ENCODE measurements at regions not wholly inside any gene's neighbourhood (a gene's known extent, or its start where the extent isn't known, plus 50 kb on each side); places are given as distances from the start of the nearest gene placed in this dataset.

DNA sequence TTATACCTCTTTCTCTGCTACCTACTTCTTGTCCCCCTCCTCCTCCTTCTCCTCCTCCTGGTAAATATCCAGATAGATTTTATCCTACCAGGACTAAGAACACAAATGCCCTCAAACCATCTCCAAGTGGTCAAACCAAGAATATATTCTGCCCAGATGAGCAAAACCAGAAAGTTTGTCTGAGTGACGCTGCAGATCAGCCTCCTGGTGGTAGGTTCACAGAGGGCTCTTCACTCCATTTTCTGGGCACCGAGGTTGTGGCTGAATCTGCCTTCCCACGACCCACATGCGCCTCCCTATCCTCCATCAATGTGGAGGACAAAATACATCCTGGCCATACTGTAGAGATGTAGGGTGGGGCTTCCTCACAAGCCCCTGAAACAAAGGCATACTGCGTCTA is 543.6 kb downstream of the MN1 start:
- DNase-seq (ENCODE audit: extremely low read depth, low read depth, low spot score): no peak

DNA sequence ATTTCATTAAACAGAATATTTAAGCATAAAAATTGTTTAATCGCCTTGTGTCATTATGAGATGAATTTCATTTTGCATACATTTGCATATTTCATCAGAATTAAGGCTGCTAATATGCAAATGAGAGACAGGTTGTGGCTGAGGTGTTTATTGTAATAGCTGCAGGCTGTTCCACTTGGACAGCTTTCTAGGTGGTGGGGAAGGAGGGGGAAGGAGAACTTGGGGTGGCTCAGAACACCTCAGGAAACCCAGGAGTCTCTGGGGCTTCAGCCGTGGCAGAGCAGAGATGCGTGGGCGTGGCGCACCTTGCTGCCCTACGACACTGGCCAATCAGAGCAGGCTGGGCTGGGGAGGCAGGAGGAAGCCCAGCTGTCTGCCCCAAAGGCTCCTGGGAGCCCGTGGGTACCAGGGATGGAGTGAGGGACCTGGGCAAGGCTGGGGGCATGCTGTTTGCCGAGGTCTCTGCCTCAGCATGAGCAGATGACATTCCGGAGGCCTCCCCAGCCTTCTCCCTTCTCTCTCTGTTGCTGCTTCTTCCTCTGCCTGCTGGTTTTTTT is 542.9 kb downstream of the MN1 start:
- DNase-seq (ENCODE audit: extremely low read depth, low read depth, low spot score): no peak

- DNase-seq (ENCODE audit: extremely low read depth, low read depth, low spot score): no peak
These were observed 542.1 kb downstream of the MN1 start for GRCh38 chr22:27259433-27259832.

DNA sequence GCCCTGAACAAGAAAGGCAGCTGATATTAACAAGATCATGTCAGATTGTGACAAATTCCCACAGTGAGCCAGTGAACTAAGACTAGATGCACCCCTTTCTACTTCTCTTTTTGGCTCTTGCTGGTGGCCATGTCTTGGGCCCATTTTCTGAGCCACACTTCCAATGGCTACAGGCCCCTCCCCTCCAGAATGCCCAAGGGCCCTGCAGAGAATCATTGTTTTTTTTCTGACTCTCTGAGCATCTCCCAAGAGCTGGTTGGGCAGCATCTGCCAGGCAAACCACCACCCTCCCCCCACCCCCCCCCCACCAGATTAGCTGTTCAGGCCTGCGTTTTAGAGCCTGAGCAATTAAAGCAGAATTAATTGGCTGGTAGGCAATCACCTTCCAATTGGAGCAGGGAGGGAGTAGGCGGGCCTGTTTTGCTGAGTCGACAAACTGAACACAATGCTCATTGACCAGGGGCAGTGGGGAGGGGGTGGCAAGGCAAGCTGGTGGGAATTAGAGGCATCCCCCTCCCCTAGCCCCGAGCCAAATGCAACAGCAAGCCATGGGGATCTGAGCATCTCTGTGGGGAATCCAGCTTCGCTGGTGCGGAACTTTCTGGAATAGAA is 541.4 kb downstream of the MN1 start:
- DNase-seq (ENCODE audit: extremely low read depth, low read depth, low spot score): no peak

- no peak for DNase-seq (ENCODE audit: extremely low read depth, low read depth, low spot score)
These were observed 539.2 kb downstream of the MN1 start for GRCh38 chr22:27262361-27262760.

- no peak for DNase-seq (ENCODE audit: extremely low read depth, low read depth, low spot score)
These were observed 537.4 kb downstream of the MN1 start for GRCh38 chr22:27264184-27264583.

DNA sequence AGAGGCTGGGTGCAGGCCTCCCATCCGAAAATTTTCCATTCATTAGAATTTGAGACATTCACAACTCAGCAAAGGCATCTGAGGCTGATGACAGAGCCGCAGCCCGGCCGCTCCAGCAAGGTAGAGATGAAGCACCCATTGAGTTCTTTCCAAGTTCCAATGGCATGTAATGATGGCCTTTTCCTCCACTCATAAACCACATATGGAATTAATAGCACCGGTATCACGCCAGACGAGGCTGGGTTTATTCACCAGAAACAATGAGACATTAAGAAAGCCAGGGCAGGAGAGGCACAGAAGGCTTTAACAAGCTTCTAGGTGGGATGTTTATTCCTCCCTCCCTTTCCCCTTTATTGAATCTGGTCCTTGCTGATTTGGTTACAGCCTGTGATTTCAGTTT is 534.4 kb downstream of the MN1 start:
- no peak for DNase-seq (ENCODE audit: extremely low read depth, low read depth, low spot score)

DNA sequence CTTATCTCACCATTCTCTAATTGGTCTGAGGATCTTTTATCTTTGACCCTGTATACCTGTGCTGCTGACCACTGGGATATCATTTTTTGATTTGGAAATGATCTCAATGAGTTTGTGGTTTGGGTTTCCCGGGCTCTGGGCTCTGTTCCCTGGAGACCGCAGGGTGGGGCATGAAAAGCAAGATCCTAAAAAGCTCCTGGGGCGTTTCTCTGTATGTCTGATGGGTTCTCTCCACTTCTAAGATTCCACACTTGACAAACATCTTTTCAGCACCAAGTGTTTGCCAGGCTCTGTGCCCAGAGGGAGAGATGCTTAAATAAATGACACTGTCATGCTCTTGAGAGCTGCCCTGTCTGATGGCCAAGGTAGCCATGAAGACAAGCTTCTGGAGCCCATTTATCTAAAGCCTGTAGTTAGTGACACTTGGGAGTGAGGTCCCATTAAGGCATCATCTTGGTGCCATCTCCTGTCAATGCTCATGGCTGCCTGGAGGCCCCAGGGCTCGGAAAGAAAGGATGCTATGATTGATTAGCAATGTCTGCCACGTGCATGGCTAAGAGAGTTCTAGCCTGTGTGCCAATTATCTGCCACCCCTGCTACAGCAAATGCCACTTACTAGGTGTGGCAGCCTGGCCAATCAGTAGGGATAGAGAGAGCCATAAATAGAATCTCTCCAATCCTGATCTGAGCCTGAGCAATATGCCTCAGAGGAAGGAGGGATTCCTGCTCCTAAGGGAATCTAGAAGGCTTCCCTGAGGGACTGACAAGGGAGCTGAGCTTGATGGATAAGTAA is 531.6 kb downstream of the MN1 start:
- DNase-seq (ENCODE audit: extremely low read depth, low read depth, low spot score): no peak

GRCh38 chr22:27270818-27271510 is 530.6 kb downstream of the MN1 start:
- DNase-seq (ENCODE audit: extremely low read depth, low read depth, low spot score): no peak

GRCh38 chr22:27273436-27273835 is 528.1 kb downstream of the MN1 start:
- DNase-seq (ENCODE audit: extremely low read depth, low read depth, low spot score): no peak

DNA sequence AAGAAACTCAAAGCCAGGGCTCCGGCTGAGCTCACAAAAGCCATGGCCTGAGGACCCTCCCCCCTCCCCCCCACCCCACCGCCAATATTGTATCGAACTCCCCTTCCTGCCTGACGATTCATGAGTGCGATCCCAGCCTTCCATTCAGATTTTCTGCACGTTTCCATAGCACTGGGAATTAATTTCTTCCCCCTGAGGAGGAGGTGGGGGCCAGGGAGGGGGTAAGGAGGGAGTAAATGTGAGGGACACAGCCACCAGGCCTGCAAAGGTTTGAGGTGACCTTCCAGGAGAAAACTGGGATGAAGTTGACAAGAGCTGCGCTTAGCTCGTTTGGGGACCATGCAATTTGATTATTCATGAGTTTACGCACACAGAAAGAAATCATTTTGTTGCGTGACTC is 527.7 kb downstream of the MN1 start:
- DNase-seq (ENCODE audit: extremely low read depth, low read depth, low spot score): no peak

GRCh38 chr22:27274770-27275449 is 526.6 kb downstream of the MN1 start:
- no peak for DNase-seq (ENCODE audit: extremely low read depth, low read depth, low spot score)

DNA sequence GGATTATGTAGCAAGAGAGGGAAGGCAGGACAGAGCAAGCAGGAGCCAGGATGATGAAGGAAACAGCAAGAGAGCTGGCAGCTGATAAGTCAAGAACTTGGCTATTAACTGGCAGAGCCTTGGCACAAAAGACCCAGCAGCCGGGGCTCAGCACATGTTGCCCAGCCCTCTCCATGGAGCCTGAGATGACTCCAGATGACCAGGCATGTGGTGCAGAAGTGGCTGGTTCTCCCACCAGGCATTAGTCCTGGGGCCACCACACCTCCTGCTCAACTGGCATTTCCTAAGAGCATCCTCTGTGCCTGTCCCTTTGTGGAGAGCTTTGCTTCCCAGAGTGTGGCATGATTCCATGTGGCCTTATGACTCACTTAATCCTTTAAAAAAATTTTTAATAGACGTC is 522.6 kb downstream of the MN1 start:
- DNase-seq (ENCODE audit: extremely low read depth, low read depth, low spot score): no peak

DNA sequence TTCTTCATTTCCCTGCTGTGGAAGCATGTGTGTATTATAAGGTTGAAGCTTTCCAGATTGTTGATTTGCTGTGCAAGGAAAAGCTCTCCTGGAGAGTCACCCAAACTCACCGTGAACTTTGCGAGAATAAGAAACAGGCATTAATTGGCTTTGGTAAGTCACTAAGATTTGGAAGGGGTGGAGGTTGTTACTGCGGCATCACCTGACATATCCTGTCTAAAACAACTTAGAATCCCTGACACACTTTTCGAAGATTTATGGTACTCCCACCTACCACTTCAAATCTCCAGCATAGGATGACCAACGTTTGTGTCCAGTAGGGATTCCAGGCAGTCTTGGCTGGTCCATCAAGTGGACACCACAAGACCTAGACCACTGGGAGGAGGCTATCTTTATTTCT is 518.3 kb downstream of the MN1 start:
- DNase-seq (ENCODE audit: extremely low read depth, low read depth, low spot score): no peak

- no peak for DNase-seq (ENCODE audit: extremely low read depth, low read depth, low spot score)
These were observed 517.8 kb downstream of the MN1 start for GRCh38 chr22:27283714-27284113.

DNA sequence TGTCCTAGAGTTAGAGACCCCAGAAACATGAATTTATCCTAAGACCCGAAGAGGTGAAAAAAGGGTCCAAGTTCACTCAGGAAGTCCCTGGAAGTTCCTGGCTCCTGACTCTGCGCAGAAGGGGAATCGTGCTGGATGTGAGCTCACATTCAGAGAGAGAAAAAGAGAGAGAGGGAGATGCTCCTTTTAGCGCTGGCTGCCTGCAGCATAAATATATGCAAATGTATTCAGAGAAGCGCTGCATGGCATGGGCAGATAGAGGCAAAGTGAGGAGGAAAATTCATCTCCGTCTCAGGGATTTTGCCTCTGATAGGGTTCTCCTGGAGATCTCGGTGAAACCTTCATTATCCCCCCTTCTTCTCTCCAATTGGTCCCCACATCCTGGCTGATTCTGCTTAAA is 517.2 kb downstream of the MN1 start:
- no peak for DNase-seq (ENCODE audit: extremely low read depth, low read depth, low spot score)

- no peak for DNase-seq (ENCODE audit: extremely low read depth, low read depth, low spot score)
These were observed 514.8 kb downstream of the MN1 start for GRCh38 chr22:27286711-27287110.

DNA sequence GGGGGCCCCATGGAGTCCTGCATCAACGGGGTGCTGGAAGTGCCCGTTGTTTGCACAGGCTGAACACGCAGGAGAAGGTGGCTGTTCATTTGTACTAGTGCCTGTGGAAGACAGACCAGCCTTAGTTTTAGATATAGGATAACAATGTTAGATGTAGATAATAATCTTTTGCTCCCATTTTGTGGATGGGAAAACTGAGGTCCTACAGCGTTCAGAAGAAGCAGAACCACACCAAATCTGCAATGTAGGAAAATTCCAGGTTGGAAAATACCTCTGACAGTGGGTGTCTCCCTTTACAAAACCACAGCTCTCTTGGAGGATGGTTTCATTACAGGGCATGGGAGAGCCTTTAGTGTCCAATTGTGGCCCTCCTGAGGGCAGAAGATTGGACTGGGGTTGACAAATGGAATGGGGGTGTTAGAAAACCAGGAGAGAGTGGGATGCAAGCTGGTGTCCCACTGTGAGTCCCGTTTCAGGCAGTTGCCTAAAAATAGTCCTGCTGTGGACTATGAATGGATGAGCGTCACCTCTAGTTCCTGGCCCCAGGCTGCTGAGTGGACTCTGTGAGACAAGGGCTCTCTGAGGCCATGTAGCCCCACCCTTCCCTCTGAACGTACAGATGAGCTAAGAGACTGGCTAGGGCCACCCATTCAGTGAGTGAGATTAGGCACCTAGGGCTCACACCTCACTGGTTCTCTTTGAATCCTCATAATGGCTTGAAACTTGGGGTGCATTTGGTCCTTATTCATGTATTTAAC is 508.8 kb downstream of the MN1 start:
- no peak for DNase-seq (ENCODE audit: extremely low read depth, low read depth, low spot score)

DNA sequence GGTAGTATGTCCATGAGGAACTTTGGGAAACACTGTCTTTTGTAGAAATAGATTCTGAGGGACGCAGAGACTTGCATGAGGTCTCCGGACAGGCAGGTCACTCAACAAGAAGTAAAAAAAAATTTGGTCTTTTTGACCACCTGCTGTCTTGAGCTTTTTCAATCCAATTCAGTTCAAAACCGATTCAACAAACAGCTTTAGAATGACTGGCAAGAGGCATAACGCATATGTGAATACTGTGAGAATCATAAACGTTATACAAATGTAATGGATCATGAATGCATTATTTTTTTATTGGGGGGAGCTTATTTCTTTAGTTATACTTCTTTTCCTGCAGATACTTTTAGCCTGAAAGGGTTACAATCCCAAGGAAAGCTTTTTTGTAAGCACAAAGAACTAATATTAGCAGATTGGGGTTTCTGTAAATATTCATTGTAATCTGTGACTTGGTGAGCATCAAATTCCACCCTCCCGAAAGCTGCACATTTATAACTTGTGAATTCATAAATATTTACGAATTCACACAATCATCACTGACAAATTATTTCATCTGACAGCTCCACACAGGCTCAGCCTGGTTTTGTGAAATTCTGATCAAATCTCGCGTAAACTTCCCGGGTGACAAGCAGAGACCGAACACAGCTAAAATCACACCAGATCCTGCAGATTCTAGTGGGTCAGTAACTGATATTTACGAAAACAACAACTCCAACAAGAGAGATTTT is 507.7 kb downstream of the MN1 start:
- no peak for DNase-seq (ENCODE audit: extremely low read depth, low read depth, low spot score)

- no peak for DNase-seq (ENCODE audit: extremely low read depth, low read depth, low spot score)
These were observed 506.5 kb downstream of the MN1 start for GRCh38 chr22:27295040-27295439.

Data from glomerular endothelial cell (primary cell).